Uterus (tissue), 3 donors: ENCODE measurements at regions not wholly inside any gene's neighbourhood (a gene's known extent, or its start where the extent isn't known, plus 50 kb on each side); places are given as distances from the start of the nearest gene placed in this dataset.

ENCODE experiments used
- DNase-seq, 2 donors: peaks; one replicate each; pipeline ENCODE4 v3.0.0-alpha.2; 2019 to 2020
- H3K27ac ChIP-seq, 2 donors: fragments of 200-600 bp; sonication (generic); 1 replicate in 1 of 2; 2 replicates in 1 of 2; pipeline ENCODE4 v1.5.1; 2016 to 2018
- H3K27me3 ChIP-seq, 2 donors: fragments of 200-600 bp; sonication (generic); one replicate each; pipeline ENCODE4 v1.5.1; 2018 to 2019; ENCODE audit warnings: control low read depth in 1 of 2
- H3K36me3 ChIP-seq, 2 donors: fragments of 200-600 bp; sonication (generic); one replicate each; pipeline ENCODE4 v1.5.1; 2019; ENCODE audit warnings: control low read depth in 1 of 2
- H3K4me1 ChIP-seq, 2 donors: fragments of 200-600 bp; sonication (generic); one replicate each; pipeline ENCODE4 v1.5.1; 2018 to 2019; ENCODE audit warnings: control low read depth in 1 of 2
- H3K4me3 ChIP-seq, 2 donors: fragments of 200-600 bp; sonication (generic); 1 replicate in 1 of 2; 2 replicates in 1 of 2; pipeline ENCODE4 v1.5.1; 2018 to 2019; ENCODE audit warnings: mild to moderate bottlenecking in 1 of 2
- H3K9me3 ChIP-seq, 2 donors: fragments of 200-600 bp; sonication (generic); one replicate each; pipeline ENCODE4 v1.5.1; 2019; ENCODE audit warnings: control low read depth in 1 of 2
- POLR2A ChIP-seq, 2 donors: fragments of 450-650 bp; IDR thresholded peaks; one replicate each; pipeline ENCODE4 v1.6.1; 2016; ENCODE audit warnings: antibody characterized with exemption in 2 of 2, mild to moderate bottlenecking in 1 of 2, moderate library complexity in 1 of 2
- intact Hi-C: fragments of 100-400 bp; cut with DNase I; formaldehyde crosslinking; loops from one replicate; pipeline ENCODE4 v1.15.1; 2023; ENCODE audit warnings: low total_unique reads
- TF ChIP-seq, protein P1 (sequence below), 4 experiments: fragments of 200-600 bp in 2 of 4; fragments of 450-650 bp in 2 of 4; sonication (generic) in 2 of 4; IDR thresholded peaks; one replicate each; pipeline ENCODE4 v1.5.1; 2016 to 2019; ENCODE audit warnings: antibody characterized with exemption in 4 of 4, mild to moderate bottlenecking in 2 of 4, moderate library complexity in 1 of 4
- donor health status: DM: yes; HTN: yes; CAD: no.

DNA sequence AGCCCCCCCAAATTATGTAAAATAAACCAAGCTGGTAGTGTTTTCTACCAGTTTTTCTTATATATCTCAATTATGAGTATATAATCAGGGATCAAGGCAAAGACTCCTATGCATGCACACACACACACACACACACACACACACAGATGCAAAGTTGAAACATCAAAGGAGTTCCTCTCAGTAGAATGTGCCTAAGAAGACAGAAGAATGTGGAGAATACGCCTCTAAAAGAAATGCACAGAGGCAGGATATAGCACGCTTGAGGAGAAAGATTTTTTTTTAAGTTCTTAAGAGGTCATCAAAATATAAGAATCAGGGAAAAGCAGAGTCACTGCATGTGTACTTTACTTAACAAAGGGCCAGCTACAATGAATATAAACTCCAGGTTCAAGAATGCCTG, 138.2 kb upstream of the CLEC14A start:
- no peak for DNase-seq
- Histone ChIP-seq H3K27ac (no peak overlapping the region), H3K4me3 (no peak overlapping the region), H3K27me3 (no peaks in the 10 kb centered on the region), H3K36me3 (no peaks in the 10 kb centered on the region), H3K4me1 (no peaks in the 10 kb centered on the region), H3K9me3 (no peaks in the 10 kb centered on the region)
- TF ChIP-seq, protein P1, sequence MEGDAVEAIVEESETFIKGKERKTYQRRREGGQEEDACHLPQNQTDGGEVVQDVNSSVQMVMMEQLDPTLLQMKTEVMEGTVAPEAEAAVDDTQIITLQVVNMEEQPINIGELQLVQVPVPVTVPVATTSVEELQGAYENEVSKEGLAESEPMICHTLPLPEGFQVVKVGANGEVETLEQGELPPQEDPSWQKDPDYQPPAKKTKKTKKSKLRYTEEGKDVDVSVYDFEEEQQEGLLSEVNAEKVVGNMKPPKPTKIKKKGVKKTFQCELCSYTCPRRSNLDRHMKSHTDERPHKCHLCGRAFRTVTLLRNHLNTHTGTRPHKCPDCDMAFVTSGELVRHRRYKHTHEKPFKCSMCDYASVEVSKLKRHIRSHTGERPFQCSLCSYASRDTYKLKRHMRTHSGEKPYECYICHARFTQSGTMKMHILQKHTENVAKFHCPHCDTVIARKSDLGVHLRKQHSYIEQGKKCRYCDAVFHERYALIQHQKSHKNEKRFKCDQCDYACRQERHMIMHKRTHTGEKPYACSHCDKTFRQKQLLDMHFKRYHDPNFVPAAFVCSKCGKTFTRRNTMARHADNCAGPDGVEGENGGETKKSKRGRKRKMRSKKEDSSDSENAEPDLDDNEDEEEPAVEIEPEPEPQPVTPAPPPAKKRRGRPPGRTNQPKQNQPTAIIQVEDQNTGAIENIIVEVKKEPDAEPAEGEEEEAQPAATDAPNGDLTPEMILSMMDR (IDR thresholded peaks at IDR 0.05): no peak
- no peak for TF ChIP-seq POLR2A (IDR thresholded peaks at IDR 0.05)
- intact Hi-C loops: no loop called here

DNA sequence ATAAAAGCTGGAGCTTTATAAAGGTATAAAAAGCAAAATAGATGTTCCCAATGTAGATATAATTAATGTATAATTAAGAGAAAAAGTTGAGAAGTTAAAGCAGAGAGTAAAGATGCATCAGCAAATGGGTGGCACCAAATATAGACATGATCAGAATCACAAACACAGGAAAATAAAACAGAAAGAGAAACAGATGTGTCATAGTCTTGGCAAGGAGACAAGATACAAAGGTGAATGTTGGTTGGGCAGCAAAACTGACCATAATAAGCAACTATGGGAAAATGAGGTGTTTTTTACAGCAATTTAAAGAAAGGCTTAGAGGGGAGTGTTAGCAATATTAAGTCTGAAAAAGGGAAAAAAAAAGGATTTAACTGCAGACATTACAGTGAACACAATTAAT, 135.4 kb upstream of the CLEC14A start:
- Histone ChIP-seq H3K27ac (no peak overlapping the region), H3K27me3 (no peaks in the 10 kb centered on the region), H3K4me1 (no peaks in the 10 kb centered on the region), H3K36me3 (no peaks in the 10 kb centered on the region), H3K9me3 (no peaks in the 10 kb centered on the region), H3K4me3 (no peak overlapping the region)
- TF ChIP-seq, protein P1 (IDR thresholded peaks at IDR 0.05): no peak
- TF ChIP-seq POLR2A (IDR thresholded peaks at IDR 0.05): no peak
- intact Hi-C loops: no loop called here
- no peak for DNase-seq

DNA sequence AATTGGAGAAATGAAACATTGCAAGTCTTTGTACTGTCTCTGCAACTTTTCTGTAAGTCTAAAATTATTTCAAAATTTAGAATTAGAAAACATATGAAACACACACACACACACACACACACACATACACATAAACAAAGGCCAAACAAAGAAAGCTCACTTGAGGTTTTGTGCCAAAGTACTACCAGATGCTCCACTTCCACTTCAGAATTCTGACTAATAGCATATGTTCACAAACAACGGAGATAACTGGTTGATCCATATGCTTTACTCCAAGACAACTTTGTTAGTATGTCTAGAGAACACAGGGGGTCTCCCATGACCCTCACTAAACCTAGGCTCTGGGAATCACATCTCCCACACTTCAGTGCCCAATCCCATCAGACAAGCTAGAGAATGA, 133.8 kb upstream of the CLEC14A start:
- Histone ChIP-seq H3K27me3 (no peaks in the 10 kb centered on the region), H3K4me3 (no peak overlapping the region), H3K36me3 (no peaks in the 10 kb centered on the region), H3K9me3 (no peaks in the 10 kb centered on the region), H3K4me1 (no peaks in the 10 kb centered on the region), H3K27ac (no peak overlapping the region)
- intact Hi-C loops: no loop called here
- DNase-seq: no peak
- TF ChIP-seq, protein P1 (IDR thresholded peaks at IDR 0.05): no peak
- no peak for TF ChIP-seq POLR2A (IDR thresholded peaks at IDR 0.05)

DNA sequence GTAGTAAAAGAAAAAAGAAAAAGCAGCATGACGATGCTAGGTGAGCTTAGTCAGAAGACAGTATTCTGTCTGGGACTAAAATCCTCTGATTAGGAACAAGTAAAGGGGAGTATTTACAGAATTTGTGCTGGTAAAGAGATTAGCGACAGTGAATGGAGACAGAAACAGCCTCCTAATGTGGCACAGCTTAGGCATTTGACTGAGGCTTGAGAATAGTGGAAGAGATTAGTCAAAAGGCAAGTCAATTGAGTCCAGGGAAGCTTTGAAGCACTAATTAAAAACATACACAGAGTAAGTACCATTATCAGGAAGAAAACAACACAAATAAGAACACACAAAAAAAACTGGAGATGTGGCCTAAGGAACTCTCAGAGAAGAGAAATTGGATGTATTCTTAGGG, 131.9 kb upstream of the CLEC14A start:
- H3K4me3 ChIP-seq: no peak overlapping the region
- intact Hi-C loops: no loop called here
- no peaks in the 10 kb centered on the region for H3K36me3 ChIP-seq
- H3K9me3 ChIP-seq: no peaks in the 10 kb centered on the region
- no peak overlapping the region for H3K27ac ChIP-seq
- DNase-seq: no peak
- no peaks in the 10 kb centered on the region for H3K27me3 ChIP-seq
- TF ChIP-seq, protein P1 (IDR thresholded peaks at IDR 0.05): no peak
- no peak for TF ChIP-seq POLR2A (IDR thresholded peaks at IDR 0.05)
- H3K4me1 ChIP-seq: no peaks in the 10 kb centered on the region

DNA sequence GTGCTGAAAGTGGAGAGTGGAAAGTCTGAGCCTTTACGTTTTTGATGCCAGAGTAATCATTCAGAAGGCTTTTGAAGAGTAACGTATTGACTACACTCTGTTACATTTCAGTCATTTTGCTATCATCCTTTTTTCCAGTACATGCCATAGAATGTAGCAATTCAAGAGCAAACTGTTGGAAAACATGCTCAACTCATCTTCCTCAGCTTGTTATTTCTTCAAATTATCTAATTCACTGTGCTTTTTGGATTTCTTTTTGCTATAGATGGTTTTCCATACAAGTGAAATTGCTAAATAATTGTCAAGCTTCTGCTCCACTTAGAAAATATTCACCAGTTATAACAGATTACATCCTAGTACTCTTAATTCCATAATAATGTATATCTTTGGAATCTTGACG, 129.9 kb upstream of the CLEC14A start:
- Histone ChIP-seq H3K9me3 (no peaks in the 10 kb centered on the region), H3K4me1 (no peaks in the 10 kb centered on the region), H3K27me3 (no peaks in the 10 kb centered on the region), H3K36me3 (no peaks in the 10 kb centered on the region), H3K4me3 (no peak overlapping the region), H3K27ac (no peak overlapping the region)
- intact Hi-C loops: no loop called here
- DNase-seq: no peak
- TF ChIP-seq POLR2A (IDR thresholded peaks at IDR 0.05): no peak
- TF ChIP-seq, protein P1 (IDR thresholded peaks at IDR 0.05): no peak
